ENCODE measurements at regions not wholly inside any gene's neighbourhood (a gene's known extent, or its start where the extent isn't known, plus 50 kb on each side); places are given as distances from the start of the nearest gene placed in this dataset.

GRCh38 chr3:46113608-46114007 is 86.3 kb upstream of the XCR1 start:
- no peak for DNase-seq

DNA sequence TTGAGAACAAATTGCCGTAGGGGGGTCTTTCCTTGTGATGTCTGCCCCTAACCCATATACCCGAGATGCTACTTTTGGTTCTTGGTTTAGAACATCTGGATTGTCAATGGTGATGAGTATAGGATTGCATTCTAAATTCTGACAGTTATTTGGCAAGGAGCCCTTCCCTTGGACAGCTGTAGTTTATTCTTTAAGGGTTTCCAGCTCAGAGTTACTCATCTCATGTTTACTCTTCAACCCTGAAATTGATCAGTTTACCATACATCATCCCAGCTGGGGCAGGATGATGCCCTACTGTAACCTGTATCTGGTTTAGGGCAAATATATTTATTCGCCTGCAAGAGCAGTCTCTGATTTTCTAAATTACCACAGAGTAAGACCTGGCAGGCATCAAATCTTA is 85.7 kb upstream of the XCR1 start:
- DNase-seq, result no peak

GRCh38 chr3:46112296-46112695 is 85.0 kb upstream of the XCR1 start:
- no peak for DNase-seq

GRCh38 chr3:46110701-46111493 is 83.6 kb upstream of the XCR1 start:
- no peak for DNase-seq

DNA sequence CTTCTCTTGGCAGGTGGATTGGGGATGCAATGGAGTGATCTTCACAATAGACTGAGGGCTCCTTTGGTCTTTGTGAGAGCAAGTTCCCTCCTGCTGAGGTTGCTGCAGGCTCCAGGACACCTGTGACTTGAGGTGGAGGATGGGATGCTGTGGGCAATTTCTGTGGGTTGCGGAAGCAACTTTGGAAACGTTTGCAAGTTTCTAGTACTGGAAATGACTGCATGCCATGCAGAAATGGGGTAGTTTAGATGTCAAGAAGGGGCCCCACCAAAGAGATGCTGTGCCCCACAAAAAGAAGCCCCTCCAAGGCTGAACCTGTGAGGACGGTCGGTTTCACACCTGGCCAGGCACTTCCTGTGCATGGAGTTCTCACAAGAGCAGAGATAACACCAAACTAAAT is 80.4 kb upstream of the XCR1 start:
- no peak for DNase-seq

DNA sequence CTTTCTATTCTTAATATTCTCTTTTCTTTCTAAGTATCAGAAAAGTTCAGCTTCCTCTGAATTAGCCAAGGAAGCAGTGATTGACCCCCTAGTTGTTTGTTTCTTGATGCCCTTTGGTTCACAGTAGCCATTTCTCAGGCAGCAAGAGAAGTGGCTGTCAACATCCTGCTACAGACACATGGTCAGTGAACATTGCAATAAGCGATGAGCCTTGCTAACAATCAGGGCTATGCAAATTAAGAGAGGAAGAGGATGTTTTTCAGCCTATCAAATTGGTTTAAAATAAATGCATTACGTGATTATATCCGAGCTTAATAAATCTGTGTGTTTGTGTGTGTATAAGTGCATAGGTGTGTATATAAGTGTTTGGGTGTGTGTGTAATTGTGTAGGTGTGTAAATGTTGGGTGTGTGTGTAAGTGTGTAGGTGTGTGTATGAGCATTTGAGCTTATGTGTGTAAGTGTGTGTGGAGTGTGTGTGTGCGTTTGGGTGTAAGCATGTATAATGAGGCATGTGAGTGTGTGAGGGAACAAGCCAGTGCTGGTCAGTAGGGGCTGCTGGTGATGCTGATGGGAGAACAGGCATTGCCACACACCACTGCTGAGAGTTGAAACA is 78.1 kb upstream of the XCR1 start:
- DNase-seq, result no peak

DNA sequence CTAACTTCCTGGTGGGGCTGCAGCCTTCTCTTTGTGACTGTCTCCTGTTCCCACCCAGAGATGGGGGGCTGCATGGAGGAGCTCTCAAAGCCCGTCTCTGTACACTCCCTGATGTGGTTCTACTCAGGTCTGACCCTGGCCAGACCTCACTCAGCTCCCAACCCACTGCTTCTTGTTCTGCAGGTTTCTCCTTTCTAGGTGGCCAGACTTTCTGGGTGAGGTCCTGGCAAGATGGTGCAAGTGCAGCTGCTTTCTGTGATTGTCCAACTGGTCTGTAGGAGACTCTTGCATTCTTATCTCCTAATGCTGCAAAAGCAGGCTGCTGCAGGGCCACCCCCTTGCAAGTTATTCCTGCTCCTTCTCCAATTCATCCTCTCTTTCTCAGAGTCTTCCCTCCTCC is 77.4 kb upstream of the XCR1 start:
- no peak for DNase-seq

- DNase-seq, result no peak
Observed at GRCh38 chr3:46102780-46103130, 75.5 kb upstream of the XCR1 start.

- no peak for DNase-seq
Observed at GRCh38 chr3:46102059-46102779, 74.9 kb upstream of the XCR1 start.

GRCh38 chr3:46100812-46101211 is 73.5 kb upstream of the XCR1 start:
- DNase-seq, result peak; percentile 4

DNA sequence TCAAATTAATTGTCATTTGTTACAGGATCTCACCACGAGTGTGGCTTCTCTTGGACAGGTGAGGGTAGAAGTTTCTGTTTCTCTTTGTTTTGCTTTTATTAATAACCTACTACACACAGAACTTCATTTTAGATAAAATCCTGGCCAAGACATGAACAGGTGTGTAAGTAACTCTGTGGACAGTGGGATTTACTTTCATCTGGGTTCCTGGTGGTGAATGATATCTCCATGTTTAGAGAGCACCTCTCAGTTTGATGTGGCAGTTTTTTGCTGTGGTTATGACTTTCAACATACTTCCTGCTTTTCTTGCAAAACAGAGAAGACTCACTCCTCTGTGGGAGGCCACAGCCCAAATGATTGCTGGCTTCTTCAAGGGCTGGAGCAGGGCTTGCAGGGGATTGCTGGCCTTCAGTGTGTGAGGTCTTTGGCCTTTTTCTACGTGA is 71.1 kb upstream of the XCR1 start:
- DNase-seq, result no peak

DNA sequence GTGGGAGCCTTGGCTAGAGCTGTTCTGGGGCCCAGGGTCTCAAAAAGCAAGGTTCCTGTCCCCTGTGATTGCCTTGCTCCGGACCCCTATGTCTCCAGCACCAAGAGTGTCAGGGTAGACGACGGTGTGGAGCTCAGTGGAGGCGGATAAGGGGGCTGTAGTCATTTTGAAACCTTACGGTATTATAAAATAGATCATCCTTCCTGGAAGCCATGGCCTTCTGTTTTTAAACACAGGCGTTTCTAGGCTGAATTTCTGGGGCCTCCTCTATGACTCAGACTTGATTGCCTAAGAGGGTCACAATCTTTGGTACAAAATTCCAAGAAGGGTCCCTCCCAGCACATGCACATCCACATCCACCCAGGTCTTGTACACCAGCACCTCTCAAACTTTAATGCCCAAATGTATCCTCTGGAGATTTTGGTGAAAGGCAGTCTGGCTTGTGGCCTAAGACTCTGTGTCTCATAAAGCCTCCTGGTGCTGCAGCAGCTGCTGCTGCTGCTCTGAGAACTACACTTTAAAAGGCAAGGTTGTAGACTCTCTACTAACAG is 70.5 kb upstream of the XCR1 start:
- DNase-seq, result no peak

DNA sequence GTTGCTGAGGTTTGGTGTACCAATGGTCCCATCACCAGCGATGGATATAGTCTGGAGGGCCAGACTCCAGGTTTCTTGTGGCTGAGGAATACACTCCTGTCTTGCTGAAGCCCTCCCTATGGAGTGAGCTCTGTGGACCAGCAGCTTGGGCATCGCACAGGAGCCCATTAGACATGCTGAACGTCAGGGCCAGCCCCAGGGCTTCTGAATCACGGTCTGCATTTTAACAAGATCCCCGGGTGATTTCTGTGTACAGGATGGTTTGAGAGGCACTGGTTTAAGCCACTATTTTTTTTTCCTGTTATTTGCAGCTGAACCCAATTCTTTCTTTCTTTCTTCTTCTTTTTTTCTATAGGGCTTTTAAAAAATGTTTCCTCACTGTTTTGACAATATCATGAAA is 69.5 kb upstream of the XCR1 start:
- DNase-seq, result no peak

DNA sequence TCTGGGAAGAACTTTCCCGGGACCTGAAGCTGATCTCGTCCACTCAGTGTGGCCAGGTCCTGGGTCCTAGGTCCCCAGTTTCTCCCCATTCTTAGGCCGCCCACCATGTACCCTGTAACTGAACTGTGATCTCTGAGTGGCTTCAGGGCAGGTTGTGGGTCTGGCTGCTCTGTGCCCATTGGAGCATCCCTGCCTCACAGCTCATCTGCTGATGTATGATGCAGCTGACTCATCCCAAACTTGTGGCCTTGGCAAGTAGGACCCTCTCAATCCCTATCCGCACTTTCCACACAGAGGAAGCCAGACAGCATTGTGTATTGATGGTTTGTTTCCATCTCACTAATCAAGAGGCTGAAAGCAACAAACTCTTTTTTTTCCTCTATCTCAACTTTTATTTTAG is 69.1 kb upstream of the XCR1 start:
- no peak for DNase-seq

- DNase-seq, result no peak
Observed at GRCh38 chr3:46095307-46095706, 68.0 kb upstream of the XCR1 start.

DNA sequence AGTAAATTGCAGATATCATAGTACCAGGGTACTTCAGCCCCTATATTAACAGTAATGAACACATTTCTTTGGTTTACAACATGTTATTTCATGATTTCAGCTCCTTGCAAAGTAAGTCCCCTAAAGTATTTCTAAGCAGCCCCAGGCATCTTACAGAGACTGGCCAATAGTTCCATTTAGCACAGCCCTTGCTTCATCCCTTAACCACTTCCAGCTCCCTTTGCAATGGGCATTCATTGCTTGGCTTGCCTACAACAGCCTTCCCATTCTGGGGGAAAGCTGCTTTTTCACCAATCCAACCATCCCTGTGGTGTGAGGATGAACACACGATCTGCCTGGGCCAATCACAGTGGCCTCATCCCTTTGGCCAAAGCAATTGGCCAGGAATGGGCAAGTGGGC is 67.2 kb upstream of the XCR1 start:
- no peak for DNase-seq

DNA sequence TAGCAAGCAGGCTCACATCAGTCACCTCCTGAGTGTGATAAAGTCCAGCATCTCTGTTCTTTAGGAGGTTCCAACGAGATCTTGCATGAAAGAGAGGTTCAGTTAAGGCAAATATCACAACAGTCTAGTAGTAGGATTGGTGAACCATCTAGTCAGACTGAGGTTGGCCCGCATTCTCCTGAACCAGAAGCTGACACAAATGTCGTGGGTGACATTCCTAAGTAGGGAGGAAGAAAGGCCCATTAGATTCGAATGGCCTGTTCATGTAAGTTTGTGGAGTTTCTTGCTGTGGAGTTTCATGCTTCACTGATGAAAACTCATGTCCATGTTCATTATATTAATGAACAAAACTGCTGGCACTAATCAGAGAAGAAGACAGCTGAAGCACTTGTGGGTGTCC is 66.7 kb upstream of the XCR1 start:
- no peak for DNase-seq

- DNase-seq, result no peak
Observed at GRCh38 chr3:46093327-46093942, 66.2 kb upstream of the XCR1 start.

- no peak for DNase-seq
Observed at GRCh38 chr3:46092702-46093080, 65.4 kb upstream of the XCR1 start.

DNA sequence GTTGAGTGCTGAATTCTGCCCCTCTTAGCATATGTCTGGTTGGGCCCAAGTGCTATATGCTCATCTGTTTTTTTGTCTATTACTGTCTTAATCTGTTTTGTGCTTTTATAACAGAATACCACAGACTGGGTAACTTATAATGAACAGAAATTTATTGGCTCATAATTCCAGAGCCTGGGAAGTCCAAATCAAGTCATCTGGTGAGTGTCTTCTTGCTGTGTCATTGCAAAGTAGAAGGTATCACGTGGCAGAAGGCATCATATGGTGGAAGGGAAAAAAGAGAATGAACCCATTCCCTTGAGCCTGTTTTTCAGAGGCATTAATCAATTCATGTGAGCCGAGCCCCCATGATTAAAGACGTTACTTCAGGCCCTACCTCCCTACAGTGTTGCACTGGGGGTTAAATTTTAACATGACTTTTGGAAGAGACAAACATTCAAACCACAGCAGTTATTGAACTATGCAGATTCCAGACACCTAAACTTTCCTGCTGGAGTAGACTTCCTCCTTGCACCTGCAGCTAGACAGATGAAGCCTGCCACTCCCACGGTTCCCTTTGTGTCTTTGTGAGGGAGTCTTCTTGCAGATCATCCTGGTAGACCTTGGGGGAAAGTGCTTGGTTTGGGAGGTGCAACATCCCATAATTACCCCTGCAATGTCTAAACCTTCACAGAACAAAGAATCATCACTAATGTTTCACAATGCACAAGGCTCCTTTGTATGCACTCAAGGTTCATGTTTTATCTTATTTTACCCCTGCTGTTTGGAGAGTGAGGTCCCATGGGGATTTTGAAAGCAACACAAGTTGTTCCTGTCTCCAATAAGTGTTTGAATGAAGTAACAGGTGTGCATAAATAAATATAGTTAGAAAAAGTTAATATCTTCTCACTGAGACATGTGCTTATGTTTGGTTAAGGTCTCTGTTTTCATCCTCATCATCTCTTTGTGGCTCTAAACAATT is 64.7 kb upstream of the XCR1 start:
- DNase-seq, result no peak

GRCh38 chr3:46091046-46091445 is 63.8 kb upstream of the XCR1 start:
- no peak for DNase-seq

DNA sequence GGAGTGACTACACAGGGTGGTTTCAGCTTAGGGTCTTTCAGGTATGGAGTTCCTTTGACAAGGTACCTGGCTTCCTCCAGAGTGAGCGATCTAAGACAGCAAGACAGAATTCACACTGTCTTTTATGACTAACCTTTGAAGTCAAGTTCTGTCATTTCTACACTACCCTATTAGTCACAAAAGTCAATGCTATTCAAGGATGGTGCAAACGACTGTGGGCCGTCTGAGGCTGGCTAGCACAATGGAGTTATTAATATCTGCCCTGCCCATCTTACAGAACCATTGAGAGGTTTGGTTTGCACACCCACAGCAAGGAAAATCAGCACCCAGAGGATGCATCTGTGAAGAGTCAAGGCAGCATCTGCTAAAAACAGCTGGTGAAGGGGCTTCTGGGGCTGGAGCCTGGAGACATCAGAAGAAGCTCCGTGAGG is 62.9 kb upstream of the XCR1 start:
- DNase-seq, result no peak
